DND-41 (cell line): ENCODE measurements at regions not wholly inside any gene's neighbourhood (a gene's known extent, or its start where the extent isn't known, plus 50 kb on each side); places are given as distances from the start of the nearest gene placed in this dataset.
"Not testable (repeated sequence)": the region's sequence is repeated elsewhere in the genome, so short reads cannot be mapped to it uniquely, and the experiment has no call there.

Source experiments
- ATAC-seq: fragments of 200-7000 bp; cut with Tn5 transposase; 3 replicates; pipeline ENCODE4 v1.9.1; 2021; ENCODE audit warnings: low read depth; ENCODE audit not compliant: insufficient read depth
- DNase-seq: peaks from one replicate; pipeline ENCODE4 v3.0.0-alpha.2; 2020
- H2AFZ ChIP-seq: 2 replicates; pipeline ENCODE4 v1.6.0; 2012; ENCODE audit warnings: low read depth, low read length
- H3K27ac ChIP-seq: 2 replicates; pipeline ENCODE4 v1.5.1; 2012; ENCODE audit warnings: low read length, inconsistent platforms
- H3K27me3 ChIP-seq: fragments of 200-600 bp; sonication (generic); 2 replicates; pipeline ENCODE4 v1.6.0; 2012; ENCODE audit warnings: low read length, mild to moderate bottlenecking, inconsistent platforms; ENCODE audit not compliant: insufficient read depth, poor library complexity
- H3K36me3 ChIP-seq: 2 replicates; pipeline ENCODE4 v1.5.1; 2012; ENCODE audit warnings: low read length, inconsistent platforms; ENCODE audit not compliant: insufficient read depth
- H3K4me1 ChIP-seq: 2 replicates; pipeline ENCODE4 v1.5.1; 2012; ENCODE audit warnings: mild to moderate bottlenecking, low read length; ENCODE audit not compliant: insufficient read depth
- H3K4me2 ChIP-seq: 2 replicates; pipeline ENCODE4 v1.6.0; 2012; ENCODE audit warnings: mild to moderate bottlenecking, moderate library complexity, low read length, inconsistent platforms; ENCODE audit not compliant: insufficient read depth
- H3K4me3 ChIP-seq, 2 experiments: fragments of 200-600 bp in 1 of 2; shearing (Covaris generic) in 1 of 2; 2 replicates each; pipeline ENCODE4 v1.5.1; 2012 to 2016; ENCODE audit warnings: inconsistent platforms in 2 of 2, low read length in 2 of 2, mild to moderate bottlenecking in 2 of 2, low read depth in 1 of 2, moderate library complexity in 1 of 2
- H3K79me2 ChIP-seq: 2 replicates; pipeline ENCODE4 v1.6.0; 2012; ENCODE audit warnings: low read length, inconsistent platforms; ENCODE audit not compliant: insufficient read depth
- H3K9ac ChIP-seq: 2 replicates; pipeline ENCODE4 v1.6.0; 2012; ENCODE audit warnings: low read depth, mild to moderate bottlenecking, inconsistent platforms, low read length, moderate library complexity
- H3K9me3 ChIP-seq: 2 replicates; pipeline ENCODE4 v1.5.1; 2012; ENCODE audit warnings: low read length, moderate library complexity, mild to moderate bottlenecking, inconsistent platforms; ENCODE audit not compliant: insufficient read depth, severe bottlenecking
- H4K20me1 ChIP-seq: 2 replicates; pipeline ENCODE4 v1.6.0; 2012; ENCODE audit warnings: low read length; ENCODE audit not compliant: insufficient read depth
- TF ChIP-seq, protein P1 (sequence below): IDR thresholded peaks from 2 replicates; pipeline ENCODE4 v1.5.1; 2012; ENCODE audit warnings: borderline replicate concordance, low read length, moderate library complexity, mild to moderate bottlenecking; ENCODE audit not compliant: poor library complexity, severe bottlenecking; ENCODE audit errors: extremely low read depth

DNA sequence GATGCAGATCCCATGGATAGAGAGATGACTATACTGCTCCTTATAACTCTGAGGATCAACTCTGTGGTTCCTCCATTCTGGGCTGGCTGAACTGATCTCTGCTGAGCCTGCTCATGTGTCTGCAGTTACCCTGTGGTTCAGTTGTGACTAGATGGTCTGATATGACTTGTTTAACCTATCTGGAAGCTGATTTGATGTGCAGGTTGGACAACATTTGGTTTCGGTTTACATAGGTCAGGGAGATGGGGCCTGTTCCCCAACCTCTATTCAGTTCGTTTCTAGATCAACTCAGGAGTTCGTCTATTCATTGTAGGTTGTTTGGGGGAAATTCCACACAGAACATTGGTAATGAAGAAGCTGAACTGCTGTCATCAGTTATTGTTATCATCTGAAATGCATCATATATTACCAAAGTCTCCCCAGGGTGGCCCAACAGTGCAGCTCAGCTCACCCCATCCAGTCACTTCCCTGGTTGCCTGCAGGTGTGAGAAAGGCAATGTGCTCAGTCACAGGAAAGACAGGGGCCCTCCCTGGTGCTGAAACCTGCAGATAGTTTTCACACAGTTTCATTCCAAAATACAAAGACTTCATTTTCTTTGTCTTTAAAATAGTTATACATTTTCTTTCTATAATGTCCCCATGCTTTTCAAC is 415.0 kb downstream of the RPIA start:
- not testable (repeated sequence) for H3K79me2 ChIP-seq, H3K9me3 ChIP-seq, H2AFZ ChIP-seq, H3K4me3 ChIP-seq, H3K9ac ChIP-seq, H3K27ac ChIP-seq, DNase-seq, H3K4me1 ChIP-seq, H4K20me1 ChIP-seq, ATAC-seq, H3K27me3 ChIP-seq, H3K36me3 ChIP-seq, H3K4me2 ChIP-seq

GRCh38 chr2:89112434-89112833 is 421.0 kb downstream of the RPIA start:
- not testable (repeated sequence) for H3K4me1 ChIP-seq, H3K4me3 ChIP-seq, H3K27me3 ChIP-seq, H2AFZ ChIP-seq, H4K20me1 ChIP-seq, H3K27ac ChIP-seq, H3K36me3 ChIP-seq, ATAC-seq, H3K9me3 ChIP-seq, H3K79me2 ChIP-seq, H3K9ac ChIP-seq, H3K4me2 ChIP-seq
- DNase-seq, result peak; percentile 5
- TF ChIP-seq, protein P1, sequence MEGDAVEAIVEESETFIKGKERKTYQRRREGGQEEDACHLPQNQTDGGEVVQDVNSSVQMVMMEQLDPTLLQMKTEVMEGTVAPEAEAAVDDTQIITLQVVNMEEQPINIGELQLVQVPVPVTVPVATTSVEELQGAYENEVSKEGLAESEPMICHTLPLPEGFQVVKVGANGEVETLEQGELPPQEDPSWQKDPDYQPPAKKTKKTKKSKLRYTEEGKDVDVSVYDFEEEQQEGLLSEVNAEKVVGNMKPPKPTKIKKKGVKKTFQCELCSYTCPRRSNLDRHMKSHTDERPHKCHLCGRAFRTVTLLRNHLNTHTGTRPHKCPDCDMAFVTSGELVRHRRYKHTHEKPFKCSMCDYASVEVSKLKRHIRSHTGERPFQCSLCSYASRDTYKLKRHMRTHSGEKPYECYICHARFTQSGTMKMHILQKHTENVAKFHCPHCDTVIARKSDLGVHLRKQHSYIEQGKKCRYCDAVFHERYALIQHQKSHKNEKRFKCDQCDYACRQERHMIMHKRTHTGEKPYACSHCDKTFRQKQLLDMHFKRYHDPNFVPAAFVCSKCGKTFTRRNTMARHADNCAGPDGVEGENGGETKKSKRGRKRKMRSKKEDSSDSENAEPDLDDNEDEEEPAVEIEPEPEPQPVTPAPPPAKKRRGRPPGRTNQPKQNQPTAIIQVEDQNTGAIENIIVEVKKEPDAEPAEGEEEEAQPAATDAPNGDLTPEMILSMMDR, result peak; percentile 33

- H3K4me1 ChIP-seq, H3K79me2 ChIP-seq, H3K4me2 ChIP-seq, H3K4me3 ChIP-seq, H4K20me1 ChIP-seq, H3K9me3 ChIP-seq, H3K27ac ChIP-seq, H3K9ac ChIP-seq, H3K27me3 ChIP-seq, H3K36me3 ChIP-seq, ATAC-seq, DNase-seq, H2AFZ ChIP-seq: not testable (repeated sequence)
Observed at GRCh38 chr2:89113286-89113685, 421.8 kb downstream of the RPIA start.

DNA sequence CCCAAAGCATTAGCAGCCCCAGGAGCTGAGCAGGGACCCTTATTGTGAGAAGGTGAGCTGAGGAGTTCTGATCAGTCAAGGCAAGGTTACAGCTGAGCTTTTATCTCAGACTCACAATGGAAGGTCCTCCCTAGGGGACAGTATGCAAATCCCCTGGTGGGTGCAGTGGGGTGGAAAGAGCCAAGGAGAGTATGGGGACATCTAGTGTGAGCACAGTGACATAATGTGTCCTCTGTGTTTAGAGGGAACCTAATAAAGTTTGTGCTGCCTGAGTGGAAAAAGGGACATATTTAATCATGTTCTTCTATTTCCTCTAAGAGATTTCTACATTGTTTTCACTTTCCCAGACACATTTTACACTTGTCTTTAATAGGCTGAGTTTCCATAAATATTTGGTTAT is 438.0 kb downstream of the RPIA start:
- H3K4me2 ChIP-seq, ATAC-seq, H3K79me2 ChIP-seq, H3K27me3 ChIP-seq, H3K36me3 ChIP-seq, H3K9me3 ChIP-seq, H3K4me3 ChIP-seq, H2AFZ ChIP-seq, H3K27ac ChIP-seq, DNase-seq, H4K20me1 ChIP-seq, H3K4me1 ChIP-seq, H3K9ac ChIP-seq: not testable (repeated sequence)

DNA sequence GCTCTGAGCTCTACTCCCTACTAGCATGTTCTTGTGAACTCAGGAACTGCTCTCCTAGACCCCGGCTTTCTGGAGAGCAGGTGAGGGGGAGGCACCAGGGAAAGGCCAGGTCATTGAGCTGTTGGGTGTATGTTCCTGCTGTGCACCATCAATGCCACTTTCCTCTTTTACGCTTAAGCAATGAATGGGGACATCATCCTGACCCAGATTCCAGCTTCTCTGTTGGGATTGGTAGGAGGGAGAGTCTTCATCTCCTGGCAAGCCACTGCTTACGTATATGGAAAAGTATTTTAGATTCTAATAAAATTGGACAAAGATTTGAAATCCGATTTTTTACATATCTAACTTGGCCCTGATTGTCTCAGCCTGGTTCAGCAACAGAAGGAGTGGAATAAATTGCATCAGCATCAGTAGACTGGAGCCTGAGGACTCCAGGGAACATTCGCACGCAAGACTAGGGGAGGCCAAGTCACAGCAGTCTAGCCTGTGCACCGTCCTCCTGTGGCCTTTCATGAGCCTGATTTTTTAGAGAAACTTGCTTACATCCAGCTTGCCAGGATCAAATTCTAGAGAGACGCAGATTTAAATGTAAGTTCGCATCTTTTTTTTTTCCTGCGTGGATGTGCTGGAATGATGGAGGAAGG is 439.3 kb downstream of the RPIA start:
- not testable (repeated sequence) for H2AFZ ChIP-seq, H3K4me1 ChIP-seq, H3K4me3 ChIP-seq, H3K27me3 ChIP-seq, H3K4me2 ChIP-seq, H3K79me2 ChIP-seq, H4K20me1 ChIP-seq, DNase-seq, H3K27ac ChIP-seq, ATAC-seq, H3K9me3 ChIP-seq, H3K36me3 ChIP-seq, H3K9ac ChIP-seq

DNA sequence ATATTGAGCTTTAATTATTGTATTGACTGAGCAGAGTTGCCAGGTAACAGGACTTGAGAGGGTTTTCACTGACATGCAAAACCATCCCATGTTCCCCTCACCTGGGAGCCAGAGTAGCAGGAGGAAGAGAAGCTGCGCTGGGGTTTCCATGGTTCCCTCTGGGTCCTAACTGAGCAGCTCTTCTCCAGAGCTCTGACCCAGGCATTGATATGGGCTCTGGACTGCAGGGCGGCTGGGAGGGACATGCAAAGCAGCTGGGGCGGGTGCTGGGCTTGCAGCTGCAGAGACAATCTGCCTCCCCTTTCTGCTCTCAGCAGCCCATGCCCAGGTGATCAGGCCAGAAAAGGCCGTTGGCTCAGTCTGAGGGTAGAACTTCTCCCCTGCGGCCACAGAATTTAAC is 451.5 kb downstream of the RPIA start:
- not testable (repeated sequence) for ATAC-seq, H3K4me3 ChIP-seq, H3K9ac ChIP-seq, H4K20me1 ChIP-seq, H3K4me2 ChIP-seq, H3K36me3 ChIP-seq, H2AFZ ChIP-seq, H3K27ac ChIP-seq, H3K9me3 ChIP-seq, DNase-seq, H3K79me2 ChIP-seq, H3K27me3 ChIP-seq, H3K4me1 ChIP-seq

- not testable (repeated sequence) for DNase-seq, H3K9ac ChIP-seq, H3K4me2 ChIP-seq, H3K4me1 ChIP-seq, H3K27ac ChIP-seq, H2AFZ ChIP-seq, H3K9me3 ChIP-seq, H3K36me3 ChIP-seq, H3K79me2 ChIP-seq, ATAC-seq, H3K4me3 ChIP-seq, H4K20me1 ChIP-seq, H3K27me3 ChIP-seq
Observed at GRCh38 chr2:89145342-89145741, 453.9 kb downstream of the RPIA start.
